ENCODE measurements at regions not wholly inside any gene's neighbourhood (a gene's known extent, or its start where the extent isn't known, plus 50 kb on each side); places are given as distances from the start of the nearest gene placed in this dataset.
"Not testable (repeated sequence)": the region's sequence is repeated elsewhere in the genome, so short reads cannot be mapped to it uniquely, and the experiment has no call there.

GRCh38 chr4:33940281-33940680, 2304.0 kb downstream of the ARAP2 start:
- Mint-ChIP-seq H3K27me3 (ENCODE audit: unreplicated experiment) (no peaks in the 10 kb centered on the region), H3K4me1 (ENCODE audit: unreplicated experiment) (peaks cover 3% of the 10 kb centered on the region), H3K9me3 (ENCODE audit: unreplicated experiment) (no peaks in the 10 kb centered on the region), H3K4me3 (ENCODE audit: unreplicated experiment) (no peak overlapping the region), H3K36me3 (ENCODE audit: unreplicated experiment) (peaks cover 2% of the 10 kb centered on the region), H3K27ac (ENCODE audit: unreplicated experiment) (no peak overlapping the region)
- no peak for DNase-seq (ENCODE audit: extremely low spot score, unreplicated experiment)
- TF ChIP-seq CTCF (IDR thresholded peaks at IDR 0.05) = no peak

DNA sequence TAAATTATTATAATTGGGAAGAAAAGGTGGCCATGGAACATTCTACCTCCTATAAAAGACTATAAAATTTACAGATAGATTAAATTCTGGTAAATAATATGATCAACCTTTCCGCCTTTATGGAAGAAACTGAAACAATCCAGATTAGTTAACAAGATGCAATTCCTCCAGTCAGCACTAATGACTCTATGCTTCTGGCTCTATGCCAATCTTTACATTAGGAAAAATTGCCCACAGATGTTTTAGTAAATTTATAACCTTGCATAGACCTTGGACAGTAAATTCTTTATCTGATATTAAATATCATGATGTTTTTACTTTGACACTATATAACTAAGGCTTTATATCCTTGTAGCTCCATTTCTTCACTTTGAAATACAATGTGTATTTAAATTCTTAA, 2302.5 kb downstream of the ARAP2 start:
- DNase-seq (ENCODE audit: extremely low spot score, unreplicated experiment) = no peak
- no peak for TF ChIP-seq CTCF (IDR thresholded peaks at IDR 0.05)
- Mint-ChIP-seq H3K4me3 (ENCODE audit: unreplicated experiment) (no peak overlapping the region), H3K36me3 (ENCODE audit: unreplicated experiment) (no peaks in the 10 kb centered on the region), H3K27ac (ENCODE audit: unreplicated experiment) (no peak overlapping the region), H3K27me3 (ENCODE audit: unreplicated experiment) (no peaks in the 10 kb centered on the region), H3K4me1 (ENCODE audit: unreplicated experiment) (peaks cover 3% of the 10 kb centered on the region), H3K9me3 (ENCODE audit: unreplicated experiment) (no peaks in the 10 kb centered on the region)

DNA sequence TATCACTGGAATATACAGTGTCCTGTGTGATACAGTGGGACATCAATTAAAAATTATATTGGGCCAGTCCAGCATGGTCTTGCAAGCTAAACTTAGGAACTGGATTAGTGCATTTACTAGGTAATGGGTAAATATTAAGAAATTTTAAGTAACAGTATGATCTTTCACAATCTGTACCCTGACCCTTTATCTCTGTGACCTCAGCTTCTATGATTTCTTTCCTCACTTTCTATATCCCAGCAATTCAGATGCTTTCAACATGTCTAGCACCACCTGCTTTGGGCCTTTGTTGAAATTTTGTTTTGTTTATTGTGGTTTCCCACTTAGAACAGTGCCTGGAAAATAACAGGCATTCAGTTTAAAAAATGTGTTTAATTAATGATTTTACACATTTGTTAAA, 2295.4 kb downstream of the ARAP2 start:
- Mint-ChIP-seq H3K9me3 (ENCODE audit: unreplicated experiment) (no peaks in the 10 kb centered on the region), H3K4me3 (ENCODE audit: unreplicated experiment) (no peak overlapping the region), H3K27me3 (ENCODE audit: unreplicated experiment) (no peaks in the 10 kb centered on the region), H3K4me1 (ENCODE audit: unreplicated experiment) (no peaks in the 10 kb centered on the region), H3K36me3 (ENCODE audit: unreplicated experiment) (no peaks in the 10 kb centered on the region), H3K27ac (ENCODE audit: unreplicated experiment) (no peak overlapping the region)
- DNase-seq (ENCODE audit: extremely low spot score, unreplicated experiment) = no peak
- TF ChIP-seq CTCF (IDR thresholded peaks at IDR 0.05) = no peak

DNA sequence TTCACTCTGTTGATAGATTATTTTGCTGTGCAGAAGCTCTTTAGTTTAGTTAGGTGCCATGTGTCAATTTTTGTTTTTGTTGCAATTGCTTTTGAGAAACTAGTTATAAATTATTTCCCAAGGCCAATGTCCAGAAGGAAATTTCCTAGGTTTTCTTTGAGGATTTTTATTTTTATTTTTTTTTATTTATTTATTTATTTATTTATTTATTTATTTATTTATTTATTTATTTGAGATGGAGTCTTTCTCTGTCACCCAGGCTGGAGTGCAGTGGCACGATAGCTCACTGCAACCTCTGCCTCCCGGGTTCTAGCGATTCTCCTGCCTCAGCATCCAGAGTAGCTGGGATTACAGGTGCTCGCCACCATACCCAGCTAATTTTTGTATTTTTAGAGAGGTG, 2290.5 kb downstream of the ARAP2 start:
- H3K27me3 Mint-ChIP-seq (ENCODE audit: unreplicated experiment); H3K36me3 Mint-ChIP-seq (ENCODE audit: unreplicated experiment); H3K27ac Mint-ChIP-seq (ENCODE audit: unreplicated experiment); H3K4me3 Mint-ChIP-seq (ENCODE audit: unreplicated experiment); DNase-seq (ENCODE audit: extremely low spot score, unreplicated experiment); H3K4me1 Mint-ChIP-seq (ENCODE audit: unreplicated experiment): not testable (repeated sequence)
- H3K9me3 Mint-ChIP-seq (ENCODE audit: unreplicated experiment) = peaks cover 14% of the 10 kb centered on the region

DNA sequence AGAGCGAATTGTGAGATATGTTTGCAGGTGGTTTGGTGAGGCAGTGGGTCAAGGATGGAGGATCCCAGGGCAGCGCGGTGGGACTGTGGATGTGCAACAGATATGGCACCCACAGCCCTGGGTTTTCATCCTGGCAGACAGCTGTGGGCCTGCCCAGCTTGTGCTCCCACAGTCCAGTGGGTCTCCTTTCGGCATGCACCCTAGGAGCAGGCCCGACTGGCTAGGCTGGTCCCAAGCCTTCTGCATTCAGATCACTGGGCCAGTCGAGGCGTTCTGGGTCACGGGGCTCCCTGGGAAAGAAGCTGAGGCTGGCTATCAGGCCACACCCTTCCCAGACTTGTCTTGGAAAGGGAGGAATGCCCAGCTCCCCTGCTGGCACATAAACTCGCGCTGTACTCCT, 2289.6 kb downstream of the ARAP2 start:
- H3K9me3 Mint-ChIP-seq (ENCODE audit: unreplicated experiment) = peaks cover 14% of the 10 kb centered on the region
- peaks cover 5% of the 10 kb centered on the region for H3K4me1 Mint-ChIP-seq (ENCODE audit: unreplicated experiment)
- no peak overlapping the region for H3K27ac Mint-ChIP-seq (ENCODE audit: unreplicated experiment)

More for the DNA sequence above, 2289.6 kb downstream of the ARAP2 start:
- Mint-ChIP-seq H3K4me3 (ENCODE audit: unreplicated experiment) (no peak overlapping the region), H3K36me3 (ENCODE audit: unreplicated experiment) (no peaks in the 10 kb centered on the region), H3K27me3 (ENCODE audit: unreplicated experiment) (no peaks in the 10 kb centered on the region)
- TF ChIP-seq CTCF (IDR thresholded peaks at IDR 0.05) = no peak
- no peak for DNase-seq (ENCODE audit: extremely low spot score, unreplicated experiment)
